BJ (cell line): ENCODE measurements at regions not wholly inside any gene's neighbourhood (a gene's known extent, or its start where the extent isn't known, plus 50 kb on each side); places are given as distances from the start of the nearest gene placed in this dataset.

ENCODE experiments used
- CTCF ChIA-PET: fragments of 350-600 bp; formaldehyde crosslinking; extraction: SDS; loops from one replicate; lab custom pipeline; 2021; ENCODE audit warnings: antibody characterized with exemption, inconsistent platforms; lab: Yijun Ruan, JAX
- POLR2A ChIA-PET: fragments of 300-600 bp; sonication (Branson Sonifier 250); formaldehyde crosslinking; extraction: SDS; loops from one replicate; lab custom pipeline; 2021; ENCODE audit warnings: antibody characterized with exemption; lab: Charles Lee
- DNase-seq: peaks from one replicate; pipeline ENCODE4 v3.0.0-alpha.2; 2011; ENCODE audit warnings: low read depth
- H3K27me3 ChIP-seq: 2 replicates; pipeline ENCODE4 v1.6.0; 2011; ENCODE audit warnings: low read length; ENCODE audit not compliant: control insufficient read depth, insufficient read depth
- H3K36me3 ChIP-seq: 2 replicates; pipeline ENCODE4 v1.5.1; 2011; ENCODE audit warnings: low read length; ENCODE audit not compliant: control insufficient read depth, insufficient read depth
- H3K4me3 ChIP-seq: 2 replicates; pipeline ENCODE4 v1.5.1; 2011; ENCODE audit warnings: low read depth, mild to moderate bottlenecking, control low read depth, low read length
- TF ChIP-seq, protein P1 (sequence below): IDR thresholded peaks from 2 replicates; pipeline ENCODE4 v1.5.1; 2011; ENCODE audit warnings: low read depth, mild to moderate bottlenecking, control low read depth, inconsistent platforms, low read length, moderate library complexity; ENCODE audit not compliant: insufficient read depth

GRCh38 chr5:165104611-165105010, 1599.2 kb downstream of the MAT2B start:
- DNase-seq: no peak
- TF ChIP-seq, protein P1, sequence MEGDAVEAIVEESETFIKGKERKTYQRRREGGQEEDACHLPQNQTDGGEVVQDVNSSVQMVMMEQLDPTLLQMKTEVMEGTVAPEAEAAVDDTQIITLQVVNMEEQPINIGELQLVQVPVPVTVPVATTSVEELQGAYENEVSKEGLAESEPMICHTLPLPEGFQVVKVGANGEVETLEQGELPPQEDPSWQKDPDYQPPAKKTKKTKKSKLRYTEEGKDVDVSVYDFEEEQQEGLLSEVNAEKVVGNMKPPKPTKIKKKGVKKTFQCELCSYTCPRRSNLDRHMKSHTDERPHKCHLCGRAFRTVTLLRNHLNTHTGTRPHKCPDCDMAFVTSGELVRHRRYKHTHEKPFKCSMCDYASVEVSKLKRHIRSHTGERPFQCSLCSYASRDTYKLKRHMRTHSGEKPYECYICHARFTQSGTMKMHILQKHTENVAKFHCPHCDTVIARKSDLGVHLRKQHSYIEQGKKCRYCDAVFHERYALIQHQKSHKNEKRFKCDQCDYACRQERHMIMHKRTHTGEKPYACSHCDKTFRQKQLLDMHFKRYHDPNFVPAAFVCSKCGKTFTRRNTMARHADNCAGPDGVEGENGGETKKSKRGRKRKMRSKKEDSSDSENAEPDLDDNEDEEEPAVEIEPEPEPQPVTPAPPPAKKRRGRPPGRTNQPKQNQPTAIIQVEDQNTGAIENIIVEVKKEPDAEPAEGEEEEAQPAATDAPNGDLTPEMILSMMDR: no peak
- Histone ChIP-seq H3K4me3 (no peak overlapping the region), H3K27me3 (no peaks in the 10 kb centered on the region), H3K36me3 (no peaks in the 10 kb centered on the region)
- CTCF ChIA-PET: no interaction called here
- POLR2A ChIA-PET: no interaction called here

- ChIA-PET POLR2A (no interaction called here), CTCF (no interaction called here)
- Histone ChIP-seq H3K27me3 (no peaks in the 10 kb centered on the region), H3K4me3 (no peak overlapping the region), H3K36me3 (no peaks in the 10 kb centered on the region)
- DNase-seq: no peak
- TF ChIP-seq, protein P1: no peak
These were observed 1603.4 kb downstream of the MAT2B start for GRCh38 chr5:165108809-165109208.

GRCh38 chr5:165119175-165119574, 1613.8 kb downstream of the MAT2B start:
- no peak for DNase-seq
- Histone ChIP-seq H3K27me3 (no peaks in the 10 kb centered on the region), H3K36me3 (no peaks in the 10 kb centered on the region), H3K4me3 (no peak overlapping the region)
- CTCF ChIA-PET: interaction anchor here (0.7 kb wide), 1 partner anchor 288 kb away, joined by 3 read pairs; no protein-coding TSS in a partner anchor
- TF ChIP-seq, protein P1: no peak
- POLR2A ChIA-PET: no interaction called here

- Histone ChIP-seq H3K36me3 (no peaks in the 10 kb centered on the region), H3K27me3 (no peaks in the 10 kb centered on the region), H3K4me3 (no peak overlapping the region)
- no peak for DNase-seq
- CTCF ChIA-PET: no interaction called here
- POLR2A ChIA-PET: no interaction called here
- TF ChIP-seq, protein P1: no peak
These were observed 1621.2 kb downstream of the MAT2B start for GRCh38 chr5:165126598-165126997.

GRCh38 chr5:165127941-165128340, 1622.5 kb downstream of the MAT2B start:
- POLR2A ChIA-PET: no interaction called here
- no peaks in the 10 kb centered on the region for H3K36me3 ChIP-seq
- TF ChIP-seq, protein P1: no peak
- CTCF ChIA-PET: no interaction called here
- no peak for DNase-seq
- no peak overlapping the region for H3K4me3 ChIP-seq
- H3K27me3 ChIP-seq: no peaks in the 10 kb centered on the region
